ENCODE measurements at regions not wholly inside any gene's neighbourhood (a gene's known extent, or its start where the extent isn't known, plus 50 kb on each side); places are given as distances from the start of the nearest gene placed in this dataset.
A peak's percentile ranks its signal among the peaks of the same experiment; 100 is the strongest.

DNA sequence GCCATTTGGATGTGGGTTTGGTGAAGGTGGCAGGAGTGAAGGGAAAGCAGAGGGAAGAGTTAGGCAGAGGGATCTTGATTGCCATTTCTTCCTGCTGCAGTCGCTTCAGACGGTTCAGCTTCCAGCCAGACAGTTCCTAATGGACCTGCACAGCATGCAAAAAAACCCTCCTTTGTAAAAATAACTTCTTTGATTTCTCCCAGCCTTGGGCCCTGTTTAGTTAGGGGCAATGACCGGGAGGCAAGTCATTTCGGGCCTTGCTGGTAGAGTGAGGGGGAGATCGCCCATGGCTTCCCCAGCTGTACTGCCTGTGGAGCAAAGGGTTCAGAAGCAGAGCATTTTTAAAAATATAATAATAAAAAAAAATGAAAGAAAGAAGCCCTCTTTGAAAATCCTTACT is 67.2 kb upstream of the TLE1 start:
- Histone ChIP-seq H3K27me3 (no peaks in the 10 kb centered on the region), H3K4me1 (no peaks in the 10 kb centered on the region), H3K27ac (no peak overlapping the region), H3K4me3 (no peak overlapping the region), H3K9me3 (no peaks in the 10 kb centered on the region), H3K36me3 (no peaks in the 10 kb centered on the region)
- no peak for TF ChIP-seq POLR2A (IDR thresholded peaks at IDR 0.05)
- TF ChIP-seq, protein P1, sequence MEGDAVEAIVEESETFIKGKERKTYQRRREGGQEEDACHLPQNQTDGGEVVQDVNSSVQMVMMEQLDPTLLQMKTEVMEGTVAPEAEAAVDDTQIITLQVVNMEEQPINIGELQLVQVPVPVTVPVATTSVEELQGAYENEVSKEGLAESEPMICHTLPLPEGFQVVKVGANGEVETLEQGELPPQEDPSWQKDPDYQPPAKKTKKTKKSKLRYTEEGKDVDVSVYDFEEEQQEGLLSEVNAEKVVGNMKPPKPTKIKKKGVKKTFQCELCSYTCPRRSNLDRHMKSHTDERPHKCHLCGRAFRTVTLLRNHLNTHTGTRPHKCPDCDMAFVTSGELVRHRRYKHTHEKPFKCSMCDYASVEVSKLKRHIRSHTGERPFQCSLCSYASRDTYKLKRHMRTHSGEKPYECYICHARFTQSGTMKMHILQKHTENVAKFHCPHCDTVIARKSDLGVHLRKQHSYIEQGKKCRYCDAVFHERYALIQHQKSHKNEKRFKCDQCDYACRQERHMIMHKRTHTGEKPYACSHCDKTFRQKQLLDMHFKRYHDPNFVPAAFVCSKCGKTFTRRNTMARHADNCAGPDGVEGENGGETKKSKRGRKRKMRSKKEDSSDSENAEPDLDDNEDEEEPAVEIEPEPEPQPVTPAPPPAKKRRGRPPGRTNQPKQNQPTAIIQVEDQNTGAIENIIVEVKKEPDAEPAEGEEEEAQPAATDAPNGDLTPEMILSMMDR (IDR thresholded peaks at IDR 0.05): no peak
- no peak for TF ChIP-seq POLR2AphosphoS5 (IDR thresholded peaks at IDR 0.05)
- no peak for TF ChIP-seq EP300 (IDR thresholded peaks at IDR 0.05)
- WGBS, 2 donors (ENCODE audit: low coverage in 1 of 2): 80 to 93% methylated on average over 1 to 5 of the region's 5 CpGs
- ATAC-seq: no peak

GRCh38 chr9:81758123-81758797 is 68.9 kb upstream of the TLE1 start:
- Histone ChIP-seq H3K27me3 (no peaks in the 10 kb centered on the region), H3K4me1 (no peaks in the 10 kb centered on the region), H3K4me3 (no peak overlapping the region), H3K9me3 (no peaks in the 10 kb centered on the region), H3K27ac (no peak overlapping the region), H3K36me3 (no peaks in the 10 kb centered on the region)
- WGBS, 2 donors (ENCODE audit: low coverage in 1 of 2): 63% methylated on average over 1 of the region's 3 CpGs; no CpG with 5 or more reads in 1 of the 2 donors
- ATAC-seq: no peak
- TF ChIP-seq EP300 (IDR thresholded peaks at IDR 0.05) (no peak), POLR2AphosphoS5 (IDR thresholded peaks at IDR 0.05) (no peak), POLR2A (IDR thresholded peaks at IDR 0.05) (no peak)
- TF ChIP-seq, protein P1 (IDR thresholded peaks at IDR 0.05): no peak

- peak; percentile 58 for ATAC-seq
- no peak overlapping the region for H3K4me3 ChIP-seq
- H3K36me3 ChIP-seq: no peaks in the 10 kb centered on the region
- H3K4me1 ChIP-seq: no peaks in the 10 kb centered on the region
- 35 to 38% methylated on average over 4 to 5 of the region's 5 CpGs for WGBS, 2 donors (ENCODE audit: low coverage in 1 of 2)
- H3K9me3 ChIP-seq: no peaks in the 10 kb centered on the region
- TF ChIP-seq POLR2AphosphoS5 (IDR thresholded peaks at IDR 0.05) (no peak), POLR2A (IDR thresholded peaks at IDR 0.05) (no peak), EP300 (IDR thresholded peaks at IDR 0.05) (no peak)
- TF ChIP-seq, protein P1 (IDR thresholded peaks at IDR 0.05): no peak
- H3K27me3 ChIP-seq: no peaks in the 10 kb centered on the region
- H3K27ac ChIP-seq: no peak overlapping the region
Observed at GRCh38 chr9:81759680-81760215, 70.4 kb upstream of the TLE1 start.

GRCh38 chr9:81767921-81768320 is 78.6 kb upstream of the TLE1 start:
- no peak for TF ChIP-seq POLR2AphosphoS5 (IDR thresholded peaks at IDR 0.05)
- TF ChIP-seq, protein P1 (IDR thresholded peaks at IDR 0.05): no peak
- Histone ChIP-seq H3K27me3 (no peaks in the 10 kb centered on the region), H3K4me1 (no peaks in the 10 kb centered on the region), H3K9me3 (peaks cover 0 to 6% (median 0%) of the 10 kb centered on the region in 3 donors), H3K27ac (no peak overlapping the region), H3K36me3 (no peaks in the 10 kb centered on the region), H3K4me3 (no peak overlapping the region)
- no peak for ATAC-seq

DNA sequence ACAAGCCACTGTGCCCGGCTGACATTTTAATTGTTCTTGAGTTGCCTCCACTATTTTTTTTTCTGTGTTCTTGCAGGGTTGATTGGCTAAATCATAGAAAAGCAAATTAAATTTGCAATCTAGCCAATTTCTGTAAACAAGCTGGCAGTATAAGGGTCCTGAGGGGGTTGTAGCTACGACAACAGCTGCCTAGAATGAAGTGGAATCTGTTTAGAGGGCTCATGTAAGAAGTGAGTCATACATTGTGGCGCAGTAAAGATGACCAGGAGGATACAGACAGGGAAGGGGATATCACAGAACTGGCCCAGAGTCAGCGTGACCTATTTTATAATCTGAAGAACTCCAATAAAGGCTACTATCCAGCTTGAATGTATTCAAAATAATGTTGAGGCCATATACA is 82.2 kb upstream of the TLE1 start:
- WGBS, 2 donors (ENCODE audit: low coverage in 1 of 2): 61 to 66% methylated on average over 4 of the region's 4 CpGs

More for the DNA sequence above, 82.2 kb upstream of the TLE1 start:
- H3K9me3 ChIP-seq: peaks cover 0 to 6% (median 0%) of the 10 kb centered on the region in 3 donors
- TF ChIP-seq, protein P1 (IDR thresholded peaks at IDR 0.05): no peak
- TF ChIP-seq POLR2A (IDR thresholded peaks at IDR 0.05): no peak
- no peak for TF ChIP-seq POLR2AphosphoS5 (IDR thresholded peaks at IDR 0.05)
- no peak for TF ChIP-seq EP300 (IDR thresholded peaks at IDR 0.05)
- H3K4me3 ChIP-seq: no peak overlapping the region
- no peaks in the 10 kb centered on the region for H3K36me3 ChIP-seq
- no peaks in the 10 kb centered on the region for H3K4me1 ChIP-seq
- H3K27ac ChIP-seq: no peak overlapping the region
- no peak for ATAC-seq
- H3K27me3 ChIP-seq: no peaks in the 10 kb centered on the region

Data from gastroesophageal sphincter (tissue), 4 donors.